Activated B cell treated with CpG ODN at 0.5 μM for 24 hours (primary cell): ENCODE measurements at regions not wholly inside any gene's neighbourhood (a gene's known extent, or its start where the extent isn't known, plus 50 kb on each side); places are given as distances from the start of the nearest gene placed in this dataset.

Experiments used
- ATAC-seq: fragments of 200-7000 bp; cut with Tn5 transposase; one replicate; pipeline ENCODE4 v1.10.0; 2021; ENCODE audit warnings: low read depth, mild to moderate bottlenecking, moderate library complexity
- CTCF ChIA-PET: fragments of 350-600 bp; sonication (Branson Sonifier 250); formaldehyde crosslinking; loops from one replicate; lab custom pipeline; 2021; ENCODE audit warnings: antibody characterized with exemption; lab: Charles Lee
- POLR2A ChIA-PET: fragments of 350-600 bp; sonication (Branson Sonifier 250); formaldehyde crosslinking; loops from one replicate; lab custom pipeline; 2021; ENCODE audit warnings: antibody characterized with exemption; lab: Charles Lee
- DNase-seq: peaks from one replicate; pipeline ENCODE4 v3.0.0; 2022
- H3K27ac Mint-ChIP-seq: one replicate; pipeline ENCODE4 v1.8.0; 2020; ENCODE audit warnings: mixed read lengths
- H3K27me3 Mint-ChIP-seq: one replicate; pipeline ENCODE4 v1.8.0; 2021; ENCODE audit warnings: mixed read lengths
- H3K36me3 Mint-ChIP-seq: one replicate; pipeline ENCODE4 v1.8.0; 2021; ENCODE audit warnings: low read depth, mixed read lengths
- H3K4me1 Mint-ChIP-seq: one replicate; pipeline ENCODE4 v1.8.0; 2021; ENCODE audit warnings: mixed read lengths
- H3K4me3 Mint-ChIP-seq: one replicate; pipeline ENCODE4 v1.8.0; 2020; ENCODE audit warnings: mild to moderate bottlenecking, mixed read lengths
- H3K9me3 Mint-ChIP-seq: one replicate; pipeline ENCODE4 v1.8.0; 2020; ENCODE audit warnings: mixed read lengths
- intact Hi-C: fragments of 100-400 bp; cut with micrococcal nuclease; formaldehyde crosslinking; loops from one replicate; pipeline ENCODE4 v1.15.1; 2024
- TF ChIP-seq, protein P1 (sequence below): fragments of 200-600 bp; IDR thresholded peaks from one replicate; pipeline ENCODE4 v1.8.0; 2022; ENCODE audit warnings: antibody characterized with exemption, mild to moderate bottlenecking

DNA sequence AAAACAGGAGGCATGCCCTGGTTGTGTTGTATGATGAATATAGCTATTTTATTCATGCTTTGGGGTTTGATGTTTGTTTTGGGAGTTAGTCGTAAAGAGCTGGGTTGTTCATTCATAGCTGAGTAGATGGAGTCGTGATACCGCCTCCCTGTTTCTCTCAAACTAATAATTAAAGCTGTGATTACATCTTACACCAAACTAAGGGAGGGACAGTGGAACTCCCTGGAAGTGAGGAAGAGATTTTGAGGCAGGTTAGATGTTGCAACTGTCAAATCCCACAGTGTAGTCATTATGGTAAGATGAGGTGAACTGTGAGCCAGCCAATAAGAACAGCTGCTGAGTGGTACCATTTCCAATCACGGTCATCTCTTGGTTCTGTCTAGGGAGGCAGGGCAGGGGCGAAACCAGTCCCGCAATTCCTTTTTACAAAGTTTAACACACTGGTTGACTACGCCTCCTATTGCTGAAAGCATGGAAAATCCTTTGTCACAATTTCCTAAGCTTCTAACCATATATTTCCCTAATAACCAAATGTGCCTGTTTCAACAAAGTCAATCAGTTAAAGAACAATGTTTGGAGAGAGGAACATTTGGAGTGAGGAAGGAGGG is 207.6 kb upstream of the SERP2 start:
- Mint-ChIP-seq H3K36me3 (no peaks in the 10 kb centered on the region), H3K4me3 (no peak overlapping the region), H3K27me3 (no peaks in the 10 kb centered on the region), H3K4me1 (no peaks in the 10 kb centered on the region), H3K9me3 (no peaks in the 10 kb centered on the region), H3K27ac (no peak overlapping the region)
- ChIA-PET CTCF (no interaction called here), POLR2A (no interaction called here)
- intact Hi-C loops = no loop called here
- TF ChIP-seq, protein P1, sequence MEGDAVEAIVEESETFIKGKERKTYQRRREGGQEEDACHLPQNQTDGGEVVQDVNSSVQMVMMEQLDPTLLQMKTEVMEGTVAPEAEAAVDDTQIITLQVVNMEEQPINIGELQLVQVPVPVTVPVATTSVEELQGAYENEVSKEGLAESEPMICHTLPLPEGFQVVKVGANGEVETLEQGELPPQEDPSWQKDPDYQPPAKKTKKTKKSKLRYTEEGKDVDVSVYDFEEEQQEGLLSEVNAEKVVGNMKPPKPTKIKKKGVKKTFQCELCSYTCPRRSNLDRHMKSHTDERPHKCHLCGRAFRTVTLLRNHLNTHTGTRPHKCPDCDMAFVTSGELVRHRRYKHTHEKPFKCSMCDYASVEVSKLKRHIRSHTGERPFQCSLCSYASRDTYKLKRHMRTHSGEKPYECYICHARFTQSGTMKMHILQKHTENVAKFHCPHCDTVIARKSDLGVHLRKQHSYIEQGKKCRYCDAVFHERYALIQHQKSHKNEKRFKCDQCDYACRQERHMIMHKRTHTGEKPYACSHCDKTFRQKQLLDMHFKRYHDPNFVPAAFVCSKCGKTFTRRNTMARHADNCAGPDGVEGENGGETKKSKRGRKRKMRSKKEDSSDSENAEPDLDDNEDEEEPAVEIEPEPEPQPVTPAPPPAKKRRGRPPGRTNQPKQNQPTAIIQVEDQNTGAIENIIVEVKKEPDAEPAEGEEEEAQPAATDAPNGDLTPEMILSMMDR = no peak
- DNase-seq (no peak), ATAC-seq (no peak)

DNA sequence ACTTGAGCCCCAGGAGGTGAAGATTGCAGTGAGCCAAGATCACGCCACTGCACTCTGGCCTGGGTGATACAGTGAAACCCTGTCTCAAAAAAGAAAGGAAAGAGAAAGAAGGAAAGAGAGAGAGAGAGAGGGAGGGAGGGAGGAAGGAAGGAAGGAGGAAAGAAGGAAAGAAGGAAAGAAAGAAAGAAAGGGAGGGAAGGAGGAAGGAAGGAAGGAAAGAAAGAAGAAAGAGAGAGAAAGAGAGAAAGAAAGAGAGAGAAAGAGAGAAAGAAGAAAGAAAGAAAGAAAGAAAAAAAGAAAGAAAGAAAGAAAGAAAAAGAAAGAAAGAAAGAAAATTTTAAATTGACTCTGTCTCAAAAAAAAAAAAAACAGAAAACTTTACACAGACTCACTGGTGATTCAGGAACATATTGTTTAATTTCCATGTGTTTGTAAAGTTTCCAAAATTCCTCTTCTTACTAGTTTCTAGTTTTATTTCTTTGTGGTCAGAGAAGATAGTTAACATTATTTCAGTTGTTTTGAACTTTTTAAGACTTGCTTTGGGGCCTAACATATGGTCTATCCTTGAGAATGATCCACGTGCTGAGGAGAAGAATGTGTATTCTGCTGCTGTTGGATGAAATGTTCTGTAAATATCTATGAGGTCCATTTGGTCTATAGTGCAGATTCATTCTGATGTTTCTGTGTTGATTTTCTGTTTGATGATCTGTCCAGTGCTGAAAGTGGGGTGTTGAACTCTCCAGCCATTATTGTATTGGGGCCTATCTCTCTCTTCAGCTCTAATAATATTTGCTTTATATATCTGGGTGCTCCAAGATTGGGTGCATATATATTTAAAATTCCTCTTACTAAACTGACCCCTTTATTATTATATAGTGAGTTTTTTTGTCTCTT is 204.4 kb upstream of the SERP2 start:
- H3K4me3 Mint-ChIP-seq = no peak overlapping the region
- no peaks in the 10 kb centered on the region for H3K36me3 Mint-ChIP-seq
- DNase-seq (no peak), ATAC-seq (no peak)
- TF ChIP-seq, protein P1 = no peak
- CTCF ChIA-PET = no interaction called here
- H3K27ac Mint-ChIP-seq = no peak overlapping the region
- intact Hi-C loops = no loop called here
- no peaks in the 10 kb centered on the region for H3K9me3 Mint-ChIP-seq
- POLR2A ChIA-PET = no interaction called here
- H3K27me3 Mint-ChIP-seq = peaks cover 3% of the 10 kb centered on the region
- H3K4me1 Mint-ChIP-seq = no peaks in the 10 kb centered on the region

DNA sequence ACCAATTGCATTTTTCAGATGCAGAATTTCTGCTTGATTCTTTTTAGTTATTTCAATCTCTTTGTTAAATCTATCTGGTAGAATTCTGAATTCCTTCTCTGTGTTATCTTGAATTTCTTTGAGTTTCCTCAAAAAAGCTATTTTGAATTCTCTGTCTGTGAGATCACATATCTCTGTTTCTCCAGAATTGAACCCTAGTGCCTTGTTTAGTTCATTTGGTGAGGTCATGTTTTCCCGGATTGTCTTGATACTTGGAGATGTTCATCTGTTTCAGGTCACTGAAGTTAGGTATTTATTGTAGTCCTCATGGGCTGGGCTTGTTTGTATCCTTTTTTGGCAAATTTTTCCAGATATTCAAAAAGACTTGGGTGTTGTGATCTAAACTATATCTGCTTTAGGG is 202.9 kb upstream of the SERP2 start:
- ChIA-PET CTCF (no interaction called here), POLR2A (no interaction called here)
- no peaks in the 10 kb centered on the region for H3K4me1 Mint-ChIP-seq
- no peaks in the 10 kb centered on the region for H3K9me3 Mint-ChIP-seq
- peaks cover 3% of the 10 kb centered on the region for H3K27me3 Mint-ChIP-seq
- no peak overlapping the region for H3K27ac Mint-ChIP-seq
- intact Hi-C loops = no loop called here
- no peak overlapping the region for H3K4me3 Mint-ChIP-seq
- no peak for ATAC-seq
- no peaks in the 10 kb centered on the region for H3K36me3 Mint-ChIP-seq
- DNase-seq = no peak
- TF ChIP-seq, protein P1 = no peak

DNA sequence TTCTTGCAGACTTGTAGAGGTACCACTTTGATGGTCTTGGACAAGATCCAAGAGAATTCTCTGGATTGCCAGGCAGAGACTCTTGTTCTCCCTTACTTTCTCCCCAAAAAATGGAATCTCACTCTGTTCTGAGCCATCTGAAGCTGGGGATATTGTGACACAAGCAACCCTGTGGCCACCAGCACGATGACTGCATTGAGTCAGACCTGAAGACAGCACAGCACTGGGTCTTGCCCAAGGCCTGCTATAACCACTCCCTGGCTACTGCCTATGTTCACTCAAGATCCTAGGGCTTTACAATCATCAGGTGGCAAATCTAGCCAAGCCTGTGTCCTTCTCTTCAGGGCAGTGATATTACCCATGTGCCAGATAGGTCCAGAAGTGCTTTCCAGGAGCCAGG is 202.5 kb upstream of the SERP2 start:
- POLR2A ChIA-PET = no interaction called here
- TF ChIP-seq, protein P1 = no peak
- ATAC-seq (no peak), DNase-seq (no peak)
- CTCF ChIA-PET = no interaction called here
- peaks cover 3% of the 10 kb centered on the region for H3K27me3 Mint-ChIP-seq
- no peak overlapping the region for H3K4me3 Mint-ChIP-seq
- no peaks in the 10 kb centered on the region for H3K9me3 Mint-ChIP-seq
- H3K4me1 Mint-ChIP-seq = no peaks in the 10 kb centered on the region
- no peak overlapping the region for H3K27ac Mint-ChIP-seq
- intact Hi-C loops = no loop called here
- H3K36me3 Mint-ChIP-seq = no peaks in the 10 kb centered on the region

DNA sequence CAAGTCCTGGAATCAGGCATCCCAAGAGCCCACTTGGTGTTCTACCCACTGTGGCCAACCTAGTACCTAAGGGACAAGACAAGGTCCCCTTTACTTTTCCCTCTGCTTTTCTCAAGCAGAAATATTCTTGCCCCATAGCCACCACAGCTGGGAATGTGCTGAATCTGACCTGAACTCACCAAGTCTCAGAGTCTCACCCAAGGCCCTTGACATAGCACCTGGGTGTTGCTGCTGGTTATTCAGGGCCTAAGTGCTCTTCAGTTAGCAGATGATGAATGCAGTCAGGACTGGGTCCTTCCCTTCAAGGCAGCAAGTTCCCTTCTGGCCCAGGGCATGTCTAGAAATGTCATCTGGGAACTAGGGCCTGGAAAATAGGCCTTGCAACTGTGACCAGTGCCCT is 201.8 kb upstream of the SERP2 start:
- no peak for DNase-seq
- Mint-ChIP-seq H3K4me3 (no peak overlapping the region), H3K9me3 (no peaks in the 10 kb centered on the region), H3K27me3 (peaks cover 3% of the 10 kb centered on the region), H3K36me3 (no peaks in the 10 kb centered on the region), H3K27ac (no peak overlapping the region), H3K4me1 (no peaks in the 10 kb centered on the region)
- intact Hi-C loops = no loop called here
- POLR2A ChIA-PET = no interaction called here
- ATAC-seq = no peak
- CTCF ChIA-PET = no interaction called here
- TF ChIP-seq, protein P1 = no peak
